T-helper 22 cell (primary cell): ENCODE measurements at regions not wholly inside any gene's neighbourhood (a gene's known extent, or its start where the extent isn't known, plus 50 kb on each side); places are given as distances from the start of the nearest gene placed in this dataset.

Experiments
- DNase-seq: peaks from one replicate; pipeline ENCODE4 v3.0.0-alpha.2; 2020; ENCODE audit warnings: low read depth

GRCh38 chr1:172887162-172887561 lies 163.6 kb downstream of the TNFSF18 start:
- no peak for DNase-seq

GRCh38 chr1:172893146-172893841 lies 157.4 kb downstream of the TNFSF18 start:
- no peak for DNase-seq

- DNase-seq, result no peak
Measured at GRCh38 chr1:172894349-172895049, 156.2 kb downstream of the TNFSF18 start.

GRCh38 chr1:172895050-172895460 lies 155.7 kb downstream of the TNFSF18 start:
- DNase-seq, result no peak

GRCh38 chr1:172895761-172896160 lies 155.0 kb downstream of the TNFSF18 start:
- DNase-seq, result no peak

- DNase-seq, result no peak
Measured at GRCh38 chr1:172897738-172898137, 153.0 kb downstream of the TNFSF18 start.

- no peak for DNase-seq
Measured at GRCh38 chr1:172898866-172899265, 151.9 kb downstream of the TNFSF18 start.

GRCh38 chr1:172900376-172900997 lies 150.3 kb downstream of the TNFSF18 start:
- DNase-seq, result no peak

- no peak for DNase-seq
Measured at GRCh38 chr1:172902200-172902599, 148.5 kb downstream of the TNFSF18 start.

- no peak for DNase-seq
Measured at GRCh38 chr1:172902861-172903381, 147.8 kb downstream of the TNFSF18 start.

- no peak for DNase-seq
Measured at GRCh38 chr1:172903581-172904220, 147.0 kb downstream of the TNFSF18 start.

- no peak for DNase-seq
Measured at GRCh38 chr1:172905452-172905851, 145.3 kb downstream of the TNFSF18 start.

GRCh38 chr1:172906778-172907592 lies 143.8 kb downstream of the TNFSF18 start:
- peak; percentile 1 for DNase-seq

- DNase-seq, result no peak
Measured at GRCh38 chr1:172907834-172908326, 142.9 kb downstream of the TNFSF18 start.

GRCh38 chr1:172909606-172910326 lies 141.0 kb downstream of the TNFSF18 start:
- DNase-seq, result no peak

GRCh38 chr1:172912765-172913260 lies 137.9 kb downstream of the TNFSF18 start:
- no peak for DNase-seq

- DNase-seq, result no peak
Measured at GRCh38 chr1:172914501-172915144, 136.1 kb downstream of the TNFSF18 start.

- DNase-seq, result no peak
Measured at GRCh38 chr1:172915271-172915670, 135.5 kb downstream of the TNFSF18 start.

- no peak for DNase-seq
Measured at GRCh38 chr1:172916116-172916515, 134.6 kb downstream of the TNFSF18 start.

GRCh38 chr1:172917972-172918371 lies 132.8 kb downstream of the TNFSF18 start:
- no peak for DNase-seq
